H9 (cell line): ENCODE measurements at regions not wholly inside any gene's neighbourhood (a gene's known extent, or its start where the extent isn't known, plus 50 kb on each side); places are given as distances from the start of the nearest gene placed in this dataset.
"Not testable (repeated sequence)": the region's sequence is repeated elsewhere in the genome, so short reads cannot be mapped to it uniquely, and the experiment has no call there.

Source experiments
- DNase-seq: peaks from one replicate; pipeline ENCODE4 v3.0.0-alpha.2; 2017
- H2AFZ ChIP-seq: one replicate; pipeline ENCODE4 v1.6.1; 2013; ENCODE audit warnings: mild to moderate bottlenecking, low read length, control low read depth, moderate library complexity
- H2AK5ac ChIP-seq: 2 replicates; pipeline ENCODE4 v1.6.1; 2013; ENCODE audit warnings: low read length, control low read depth, mixed read lengths; ENCODE audit not compliant: insufficient read length
- H2BK120ac ChIP-seq: one replicate; pipeline ENCODE4 v1.6.1; 2013; ENCODE audit warnings: low read depth, mild to moderate bottlenecking, low read length, control low read depth, inconsistent platforms; ENCODE audit not compliant: poor library complexity, severe bottlenecking
- H2BK12ac ChIP-seq: 2 replicates; pipeline ENCODE4 v1.6.1; 2013; ENCODE audit warnings: low read length, control low read depth, mixed read lengths, low read depth; ENCODE audit not compliant: insufficient read length
- H2BK15ac ChIP-seq: 2 replicates; pipeline ENCODE4 v1.6.1; 2013; ENCODE audit warnings: low read depth, low read length, control low read depth
- H2BK20ac ChIP-seq: one replicate; pipeline ENCODE4 v1.6.1; 2013; ENCODE audit warnings: low read depth, mild to moderate bottlenecking, low read length, control low read depth, inconsistent platforms; ENCODE audit not compliant: poor library complexity, severe bottlenecking
- H2BK5ac ChIP-seq: 2 replicates; pipeline ENCODE4 v1.6.1; 2013; ENCODE audit warnings: low read length, control low read depth, mixed read lengths; ENCODE audit not compliant: insufficient read length
- H3K14ac ChIP-seq: 2 replicates; pipeline ENCODE4 v1.6.1; 2013; ENCODE audit warnings: low read length, control low read depth; ENCODE audit not compliant: insufficient read depth
- H3K18ac ChIP-seq: 2 replicates; pipeline ENCODE4 v1.6.1; 2013; ENCODE audit warnings: low read depth, mild to moderate bottlenecking, mixed read lengths, low read length, control low read depth; ENCODE audit not compliant: insufficient read length
- H3K23ac ChIP-seq: 2 replicates; pipeline ENCODE4 v1.6.1; 2013; ENCODE audit warnings: low read length, control low read depth, mixed read lengths, low read depth; ENCODE audit not compliant: insufficient read length
- H3K23me2 ChIP-seq: 2 replicates; pipeline ENCODE4 v1.6.1; 2013; ENCODE audit warnings: low read depth, mild to moderate bottlenecking, mixed read lengths, low read length, control low read depth; ENCODE audit not compliant: insufficient read length, poor library complexity, severe bottlenecking
- H3K27ac ChIP-seq: 2 replicates; pipeline ENCODE4 v1.5.1; 2013; ENCODE audit warnings: low read length, control low read depth, mixed read lengths, low read depth; ENCODE audit not compliant: insufficient read length
- H3K27me3 ChIP-seq: 2 replicates; pipeline ENCODE4 v1.6.1; 2013; ENCODE audit warnings: low read length, control low read depth, inconsistent platforms; ENCODE audit not compliant: insufficient read depth
- H3K4ac ChIP-seq: 2 replicates; pipeline ENCODE4 v1.6.1; 2013; ENCODE audit warnings: low read depth, mild to moderate bottlenecking, control low read depth, inconsistent platforms, low read length, moderate library complexity
- H3K4me1 ChIP-seq: 2 replicates; pipeline ENCODE4 v1.6.1; 2013; ENCODE audit warnings: low read length, control low read depth, inconsistent platforms; ENCODE audit not compliant: insufficient read depth
- H3K4me2 ChIP-seq: 2 replicates; pipeline ENCODE4 v1.6.1; 2013; ENCODE audit warnings: low read length, control low read depth, mixed read lengths; ENCODE audit not compliant: insufficient read length, insufficient read depth
- H3K56ac ChIP-seq: 2 replicates; pipeline ENCODE4 v1.6.1; 2013; ENCODE audit warnings: low read depth, mild to moderate bottlenecking, mixed read lengths, low read length, control low read depth; ENCODE audit not compliant: insufficient read length
- H3K79me1 ChIP-seq: 2 replicates; pipeline ENCODE4 v1.6.1; 2013; ENCODE audit warnings: low read depth, mild to moderate bottlenecking, moderate library complexity, low read length, control low read depth, inconsistent platforms; ENCODE audit not compliant: insufficient read depth, poor library complexity, severe bottlenecking
- H3K79me2 ChIP-seq: 2 replicates; pipeline ENCODE4 v1.6.1; 2013; ENCODE audit warnings: low read length, control low read depth, inconsistent platforms; ENCODE audit not compliant: insufficient read depth
- H3K9ac ChIP-seq: 2 replicates; pipeline ENCODE4 v1.6.1; 2013; ENCODE audit warnings: low read length, control low read depth, mixed read lengths; ENCODE audit not compliant: insufficient read length; ENCODE audit errors: extremely low read depth
- H3K9me3 ChIP-seq: one replicate; pipeline ENCODE4 v1.6.1; 2013; ENCODE audit warnings: low read depth, low read length, inconsistent platforms; ENCODE audit not compliant: control insufficient read depth
- H3T11ph ChIP-seq: one replicate; pipeline ENCODE4 v1.6.1; 2013; ENCODE audit warnings: mild to moderate bottlenecking, low read length, control low read depth, inconsistent platforms
- H4K20me1 ChIP-seq: one replicate; pipeline ENCODE4 v1.6.1; 2013; ENCODE audit not compliant: control insufficient read depth, insufficient read length, insufficient read depth
- H4K5ac ChIP-seq: 2 replicates; pipeline ENCODE4 v1.6.1; 2013; ENCODE audit warnings: low read depth, mild to moderate bottlenecking, mixed read lengths, low read length, control low read depth; ENCODE audit not compliant: insufficient read length
- H4K8ac ChIP-seq: replicated peaks from 2 replicates; pipeline ENCODE4 v1.6.1; 2013; ENCODE audit warnings: low read length, control low read depth, mixed read lengths, low read depth; ENCODE audit not compliant: insufficient read length
- H4K91ac ChIP-seq: 2 replicates; pipeline ENCODE4 v1.6.1; 2013; ENCODE audit warnings: low read depth, mild to moderate bottlenecking, moderate library complexity, mixed read lengths, low read length, control low read depth; ENCODE audit not compliant: insufficient read length
- H3K27ac Mint-ChIP-seq, 3 experiments: 2 replicates in 2 of 3; 3 replicates in 1 of 3; pipeline ENCODE4 v1.8.0; 2020 to 2021; ENCODE audit warnings: mixed read lengths in 3 of 3, mild to moderate bottlenecking in 1 of 3, moderate library complexity in 1 of 3
- H3K27me3 Mint-ChIP-seq: 2 replicates; pipeline ENCODE4 v1.8.0; 2021; ENCODE audit warnings: low read depth, mild to moderate bottlenecking, moderate library complexity, mixed read lengths
- H3K36me3 Mint-ChIP-seq, 3 experiments: 2 replicates in 2 of 3; 3 replicates in 1 of 3; pipeline ENCODE4 v1.8.0; 2020 to 2021; ENCODE audit warnings: low read depth in 3 of 3, mixed read lengths in 3 of 3; ENCODE audit not compliant: insufficient read depth in 1 of 3
- H3K4me1 Mint-ChIP-seq, 2 experiments: 2 replicates each; pipeline ENCODE4 v1.8.0; 2020; ENCODE audit warnings: mixed read lengths in 2 of 2
- H3K4me3 Mint-ChIP-seq, 2 experiments: 2 replicates in 1 of 2; 3 replicates in 1 of 2; pipeline ENCODE4 v1.8.0; 2020 to 2021; ENCODE audit warnings: mild to moderate bottlenecking in 2 of 2, mixed read lengths in 2 of 2, moderate library complexity in 1 of 2
- H3K9me3 Mint-ChIP-seq, 2 experiments: 2 replicates in 1 of 2; 3 replicates in 1 of 2; pipeline ENCODE4 v1.8.0; 2020; ENCODE audit warnings: mild to moderate bottlenecking in 2 of 2, mixed read lengths in 2 of 2, moderate library complexity in 1 of 2
- WGBS: extraction: QIAGEN DNeasy Blood & Tissue Kit; methylation state at CpG from one replicate; pipeline ENCODE4 v1.1.7; 2013; ENCODE audit warnings: missing lambda C conversion rate, low lambda C conversion rate, mixed read lengths; ENCODE audit not compliant: insufficient read length; ENCODE audit errors: extremely low coverage; 5-methylcytosine and 5-hydroxymethylcytosine counted together
- TF ChIP-seq, protein P1 (sequence below): fragments of 200-600 bp; sonication (generic); conservative IDR thresholded peaks from 3 replicates; pipeline ENCODE4 v1.8.0; 2021; ENCODE audit warnings: antibody characterized with exemption, mild to moderate bottlenecking

DNA sequence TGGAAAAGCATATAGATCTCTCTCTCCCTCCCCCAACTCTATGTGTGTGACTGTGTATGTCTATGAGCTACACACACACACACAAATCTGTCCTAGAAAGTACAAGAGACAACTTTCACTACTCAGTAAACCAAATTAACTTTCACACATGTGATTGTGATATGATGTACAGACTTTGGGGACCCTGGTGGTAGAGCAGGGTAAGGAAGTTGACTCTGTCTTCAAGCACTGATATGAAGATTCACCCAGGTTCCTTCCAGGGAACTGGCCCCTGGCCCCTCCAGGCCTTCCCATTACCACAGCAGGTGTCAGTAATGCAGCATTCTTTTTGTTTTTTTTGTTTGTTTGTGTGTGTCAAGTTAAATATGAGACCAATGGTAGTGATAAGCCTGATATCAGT, 66.1 kb upstream of the PTH start:
- no peak overlapping the region for H2BK5ac ChIP-seq
- DNase-seq: no peak
- no peak overlapping the region for H3K14ac ChIP-seq
- H2BK12ac ChIP-seq: no peak overlapping the region
- H3K27ac Mint-ChIP-seq: no peak overlapping the region
- TF ChIP-seq, protein P1, sequence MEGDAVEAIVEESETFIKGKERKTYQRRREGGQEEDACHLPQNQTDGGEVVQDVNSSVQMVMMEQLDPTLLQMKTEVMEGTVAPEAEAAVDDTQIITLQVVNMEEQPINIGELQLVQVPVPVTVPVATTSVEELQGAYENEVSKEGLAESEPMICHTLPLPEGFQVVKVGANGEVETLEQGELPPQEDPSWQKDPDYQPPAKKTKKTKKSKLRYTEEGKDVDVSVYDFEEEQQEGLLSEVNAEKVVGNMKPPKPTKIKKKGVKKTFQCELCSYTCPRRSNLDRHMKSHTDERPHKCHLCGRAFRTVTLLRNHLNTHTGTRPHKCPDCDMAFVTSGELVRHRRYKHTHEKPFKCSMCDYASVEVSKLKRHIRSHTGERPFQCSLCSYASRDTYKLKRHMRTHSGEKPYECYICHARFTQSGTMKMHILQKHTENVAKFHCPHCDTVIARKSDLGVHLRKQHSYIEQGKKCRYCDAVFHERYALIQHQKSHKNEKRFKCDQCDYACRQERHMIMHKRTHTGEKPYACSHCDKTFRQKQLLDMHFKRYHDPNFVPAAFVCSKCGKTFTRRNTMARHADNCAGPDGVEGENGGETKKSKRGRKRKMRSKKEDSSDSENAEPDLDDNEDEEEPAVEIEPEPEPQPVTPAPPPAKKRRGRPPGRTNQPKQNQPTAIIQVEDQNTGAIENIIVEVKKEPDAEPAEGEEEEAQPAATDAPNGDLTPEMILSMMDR: no peak; the same call in 2 of the 3 replicates
- H3K4me3 Mint-ChIP-seq: no peak overlapping the region
- H3K9ac ChIP-seq: no peak overlapping the region
- no peaks in the 10 kb centered on the region for H3K4me1 ChIP-seq
- H3K27me3 ChIP-seq: no peaks in the 10 kb centered on the region
- H2BK120ac ChIP-seq: no peak overlapping the region
- no peak overlapping the region for H2BK15ac ChIP-seq
- H3K4ac ChIP-seq: no peak overlapping the region
- H3K36me3 Mint-ChIP-seq: peaks cover 5 to 15% (median 13%) of the 10 kb centered on the region in 3 experiments; a peak in 6 of 7 replicates
- no peaks in the 10 kb centered on the region for H3K79me1 ChIP-seq
- no peaks in the 10 kb centered on the region for H3K9me3 ChIP-seq
- H4K8ac ChIP-seq: no peak overlapping the region
- no peak overlapping the region for H2AK5ac ChIP-seq
- H3K4me2 ChIP-seq: no peak overlapping the region
- peaks cover 21% of the 10 kb centered on the region for H3K27me3 Mint-ChIP-seq
- no peak overlapping the region for H3K18ac ChIP-seq
- H2AFZ ChIP-seq: no peak overlapping the region
- H4K5ac ChIP-seq: no peak overlapping the region
- H4K91ac ChIP-seq: no peak overlapping the region
- H2BK20ac ChIP-seq: no peak overlapping the region
- H3T11ph ChIP-seq: no peak overlapping the region
- peaks cover 4 to 6% of the 10 kb centered on the region in 2 experiments for H3K4me1 Mint-ChIP-seq
- no peaks in the 10 kb centered on the region for H3K79me2 ChIP-seq
- no peak overlapping the region for H3K27ac ChIP-seq
- no peaks in the 10 kb centered on the region for H3K23me2 ChIP-seq
- H3K56ac ChIP-seq: no peak overlapping the region
- H3K23ac ChIP-seq: no peak overlapping the region
- peaks cover 24 to 27% of the 10 kb centered on the region in 2 experiments for H3K9me3 Mint-ChIP-seq
- no peaks in the 10 kb centered on the region for H4K20me1 ChIP-seq

DNA sequence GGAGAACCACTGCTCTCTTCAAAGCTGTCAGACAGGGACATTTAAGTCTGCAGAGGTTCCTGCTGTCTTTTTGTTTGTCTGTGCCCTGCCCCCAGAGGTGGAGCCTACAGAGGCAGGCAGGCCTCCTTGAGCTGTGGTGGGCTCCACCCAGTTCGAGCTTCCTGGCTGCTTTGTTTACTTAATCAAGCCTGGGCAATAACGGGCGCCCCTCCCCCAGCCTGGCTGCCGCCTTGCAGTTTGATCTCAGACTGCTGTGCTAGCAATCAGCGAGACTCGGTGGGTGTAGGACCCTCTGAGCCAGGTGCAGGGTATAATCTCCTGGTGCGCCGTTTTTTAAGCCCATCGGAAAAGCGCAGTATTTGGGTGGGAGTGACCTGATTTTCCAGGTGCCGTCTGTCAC, 64.5 kb upstream of the PTH start:
- not testable (repeated sequence) for H3K9ac ChIP-seq, H3K4me1 ChIP-seq, H4K5ac ChIP-seq, H2BK20ac ChIP-seq, H2BK5ac ChIP-seq, H4K91ac ChIP-seq, H3K27ac ChIP-seq, H3K4ac ChIP-seq, H4K20me1 ChIP-seq, H3K56ac ChIP-seq, H2BK15ac ChIP-seq, H3K9me3 ChIP-seq, H3K18ac ChIP-seq, H3K79me2 ChIP-seq, H3K27ac Mint-ChIP-seq, H3K4me3 Mint-ChIP-seq, H3K14ac ChIP-seq, H3K4me1 Mint-ChIP-seq, H3K79me1 ChIP-seq, H2BK12ac ChIP-seq, H2AK5ac ChIP-seq, H2AFZ ChIP-seq, H2BK120ac ChIP-seq, H3K23ac ChIP-seq, H3K27me3 ChIP-seq, H4K8ac ChIP-seq, H3K4me2 ChIP-seq, H3K23me2 ChIP-seq, H3T11ph ChIP-seq
- WGBS: no CpG with 5 or more reads among the region's 11 CpGs
- peaks cover 21% of the 10 kb centered on the region for H3K27me3 Mint-ChIP-seq
- peak; percentile 69 for DNase-seq
- H3K9me3 Mint-ChIP-seq: peaks cover 29 to 32% of the 10 kb centered on the region in 2 experiments
- H3K36me3 Mint-ChIP-seq: peaks cover 7 to 15% (median 13%) of the 10 kb centered on the region in 3 experiments; a peak in 6 of 7 replicates
